SU-DHL-6 (cell line): ENCODE measurements at regions not wholly inside any gene's neighbourhood (a gene's known extent, or its start where the extent isn't known, plus 50 kb on each side); places are given as distances from the start of the nearest gene placed in this dataset.

Experiments
- H2AFZ ChIP-seq: fragments of 200-600 bp; sonication (generic); 2 replicates; pipeline ENCODE4 v1.6.1; 2014; ENCODE audit warnings: low read depth, mild to moderate bottlenecking, moderate library complexity, mixed read lengths, antibody characterized with exemption, low read length; ENCODE audit not compliant: severe bottlenecking
- H3F3A ChIP-seq: fragments of 200-600 bp; shearing (Covaris generic); 2 replicates; pipeline ENCODE4 v1.6.0; 2016; ENCODE audit warnings: antibody characterized with exemption, mild to moderate bottlenecking; ENCODE audit not compliant: insufficient read depth
- H3K27ac ChIP-seq: fragments of 200-600 bp; sonication (generic); 2 replicates; pipeline ENCODE4 v1.5.1; 2016; ENCODE audit warnings: low read depth, mild to moderate bottlenecking, low read length, moderate library complexity, mixed read lengths
- H3K27me3 ChIP-seq: fragments of 200-600 bp; sonication (generic), shearing (Covaris generic); 2 replicates; pipeline ENCODE4 v1.6.0; 2014; ENCODE audit warnings: mild to moderate bottlenecking, low read length
- H3K36me3 ChIP-seq: fragments of 200-600 bp; sonication (generic); 2 replicates; pipeline ENCODE4 v1.6.1; 2014; ENCODE audit warnings: mild to moderate bottlenecking, low read length, mixed read lengths
- H3K4me2 ChIP-seq: fragments of 300-600, 200-600 bp; shearing (Covaris generic), sonication (generic); 2 replicates; pipeline ENCODE4 v1.6.0; 2014; ENCODE audit warnings: low read length, low read depth, mild to moderate bottlenecking; ENCODE audit not compliant: poor library complexity, severe bottlenecking
- H3K4me3 ChIP-seq: fragments of 200-600 bp; sonication (generic); 2 replicates; pipeline ENCODE4 v1.5.1; 2014; ENCODE audit warnings: antibody characterized with exemption, low read length, mild to moderate bottlenecking, mixed read lengths; ENCODE audit not compliant: insufficient read depth, poor library complexity, severe bottlenecking
- H3K79me2 ChIP-seq: fragments of 200-600 bp; sonication (generic); 2 replicates; pipeline ENCODE4 v1.6.1; 2014; ENCODE audit warnings: mild to moderate bottlenecking, low read length, moderate library complexity; ENCODE audit not compliant: insufficient read depth
- H3K9ac ChIP-seq: fragments of 200-600 bp; sonication (generic); 2 replicates; pipeline ENCODE4 v1.7.0; 2014; ENCODE audit warnings: mild to moderate bottlenecking, low read length
- H3K9me2 ChIP-seq: fragments of 200-600 bp; sonication (generic); replicated peaks from 2 replicates; pipeline ENCODE4 v1.6.1; 2014; ENCODE audit warnings: low read length; ENCODE audit not compliant: insufficient read depth
- H3K9me3 ChIP-seq: fragments of 200-600 bp; sonication (generic); 2 replicates; pipeline ENCODE4 v1.6.1; 2014; ENCODE audit warnings: low read length, mixed read lengths; ENCODE audit not compliant: insufficient read depth
- H4K20me1 ChIP-seq: fragments of 200-600 bp; sonication (generic); 2 replicates; pipeline ENCODE4 v1.6.1; 2014; ENCODE audit warnings: low read depth, mild to moderate bottlenecking, antibody characterized with exemption, low read length, moderate library complexity, mixed read lengths
- CTCF ChIP-seq: fragments of 200-600 bp; sonication (generic); IDR thresholded peaks from one replicate; pipeline ENCODE4 v1.5.1; 2017; ENCODE audit warnings: antibody characterized with exemption, mild to moderate bottlenecking, low read length, moderate library complexity; ENCODE audit not compliant: insufficient read depth, poor library complexity, severe bottlenecking
- EZH2phosphoT487 ChIP-seq: fragments of 200-600 bp; sonication (generic), shearing (Covaris generic); conservative IDR thresholded peaks from 2 replicates; pipeline ENCODE4 v1.6.1; 2018; ENCODE audit warnings: mild to moderate bottlenecking, antibody characterized with exemption, low read length, moderate library complexity, mixed read lengths

GRCh38 chr15:37625576-37625975 lies 308.9 kb upstream of the TMCO5A start:
- no peaks in the 10 kb centered on the region for H3K27me3 ChIP-seq
- no peak overlapping the region for H3K27ac ChIP-seq
- no peaks in the 10 kb centered on the region for H3K9me3 ChIP-seq
- H3K79me2 ChIP-seq: no peaks in the 10 kb centered on the region
- no peak overlapping the region for H2AFZ ChIP-seq
- no peak overlapping the region for H3K9ac ChIP-seq
- H3K36me3 ChIP-seq: no peaks in the 10 kb centered on the region
- H3K9me2 ChIP-seq: no peaks in the 10 kb centered on the region
- no peak overlapping the region for H3K4me3 ChIP-seq
- H3F3A ChIP-seq: no peaks in the 10 kb centered on the region
- no peaks in the 10 kb centered on the region for H4K20me1 ChIP-seq
- no peak overlapping the region for H3K4me2 ChIP-seq
- TF ChIP-seq CTCF: no peak
- TF ChIP-seq EZH2phosphoT487: no peak

- no peaks in the 10 kb centered on the region for H3K79me2 ChIP-seq
- TF ChIP-seq CTCF (no peak), EZH2phosphoT487 (no peak)
- no peaks in the 10 kb centered on the region for H3K9me3 ChIP-seq
- H3K27me3 ChIP-seq: no peaks in the 10 kb centered on the region
- no peaks in the 10 kb centered on the region for H3K36me3 ChIP-seq
- H2AFZ ChIP-seq: no peak overlapping the region
- no peaks in the 10 kb centered on the region for H4K20me1 ChIP-seq
- H3K4me2 ChIP-seq: no peak overlapping the region
- no peaks in the 10 kb centered on the region for H3K9me2 ChIP-seq
- no peak overlapping the region for H3K4me3 ChIP-seq
- no peak overlapping the region for H3K9ac ChIP-seq
- H3K27ac ChIP-seq: no peak overlapping the region
- no peaks in the 10 kb centered on the region for H3F3A ChIP-seq
These were observed 305.9 kb upstream of the TMCO5A start for GRCh38 chr15:37628507-37628906.

GRCh38 chr15:37636736-37637135 lies 297.7 kb upstream of the TMCO5A start:
- H2AFZ ChIP-seq: no peak overlapping the region
- no peak overlapping the region for H3K27ac ChIP-seq
- H3K9me3 ChIP-seq: no peaks in the 10 kb centered on the region
- no peaks in the 10 kb centered on the region for H3K79me2 ChIP-seq
- no peaks in the 10 kb centered on the region for H3K27me3 ChIP-seq
- no peak overlapping the region for H3K4me3 ChIP-seq
- no peaks in the 10 kb centered on the region for H3F3A ChIP-seq
- TF ChIP-seq CTCF (no peak), EZH2phosphoT487 (no peak)
- no peaks in the 10 kb centered on the region for H3K36me3 ChIP-seq
- H4K20me1 ChIP-seq: no peaks in the 10 kb centered on the region
- H3K4me2 ChIP-seq: no peak overlapping the region
- no peak overlapping the region for H3K9ac ChIP-seq
- no peaks in the 10 kb centered on the region for H3K9me2 ChIP-seq

- Histone ChIP-seq H3K4me2 (no peak overlapping the region), H3K9me2 (no peaks in the 10 kb centered on the region), H3K79me2 (no peaks in the 10 kb centered on the region), H2AFZ (no peak overlapping the region), H3K27me3 (no peaks in the 10 kb centered on the region), H4K20me1 (no peaks in the 10 kb centered on the region), H3K4me3 (no peak overlapping the region), H3F3A (no peaks in the 10 kb centered on the region), H3K9me3 (no peaks in the 10 kb centered on the region), H3K27ac (no peak overlapping the region), H3K9ac (no peak overlapping the region), H3K36me3 (no peaks in the 10 kb centered on the region)
- no peak for TF ChIP-seq EZH2phosphoT487
- TF ChIP-seq CTCF: no peak
These were observed 296.3 kb upstream of the TMCO5A start for GRCh38 chr15:37638116-37638515.
